Erythroblast (primary cell): ENCODE measurements at regions not wholly inside any gene's neighbourhood (a gene's known extent, or its start where the extent isn't known, plus 50 kb on each side); places are given as distances from the start of the nearest gene placed in this dataset.

Source experiments
- GATA1 ChIP-seq: IDR thresholded peaks from 2 replicates; pipeline ENCODE4 v1.6.1; 2011; ENCODE audit warnings: low read depth, mild to moderate bottlenecking, control low read depth, low read length, moderate library complexity
- POLR2A ChIP-seq: IDR thresholded peaks from 2 replicates; pipeline ENCODE4 v1.6.1; 2011; ENCODE audit warnings: mild to moderate bottlenecking, low read length

- TF ChIP-seq POLR2A (no peak), GATA1 (no peak)
These were observed 495.3 kb upstream of the AGTR1 start for GRCh38 chr3:148202386-148202785.
